ENCODE measurements at regions not wholly inside any gene's neighbourhood (a gene's known extent, or its start where the extent isn't known, plus 50 kb on each side); places are given as distances from the start of the nearest gene placed in this dataset.
"Not testable (repeated sequence)": the region's sequence is repeated elsewhere in the genome, so short reads cannot be mapped to it uniquely, and the experiment has no call there.

DNA sequence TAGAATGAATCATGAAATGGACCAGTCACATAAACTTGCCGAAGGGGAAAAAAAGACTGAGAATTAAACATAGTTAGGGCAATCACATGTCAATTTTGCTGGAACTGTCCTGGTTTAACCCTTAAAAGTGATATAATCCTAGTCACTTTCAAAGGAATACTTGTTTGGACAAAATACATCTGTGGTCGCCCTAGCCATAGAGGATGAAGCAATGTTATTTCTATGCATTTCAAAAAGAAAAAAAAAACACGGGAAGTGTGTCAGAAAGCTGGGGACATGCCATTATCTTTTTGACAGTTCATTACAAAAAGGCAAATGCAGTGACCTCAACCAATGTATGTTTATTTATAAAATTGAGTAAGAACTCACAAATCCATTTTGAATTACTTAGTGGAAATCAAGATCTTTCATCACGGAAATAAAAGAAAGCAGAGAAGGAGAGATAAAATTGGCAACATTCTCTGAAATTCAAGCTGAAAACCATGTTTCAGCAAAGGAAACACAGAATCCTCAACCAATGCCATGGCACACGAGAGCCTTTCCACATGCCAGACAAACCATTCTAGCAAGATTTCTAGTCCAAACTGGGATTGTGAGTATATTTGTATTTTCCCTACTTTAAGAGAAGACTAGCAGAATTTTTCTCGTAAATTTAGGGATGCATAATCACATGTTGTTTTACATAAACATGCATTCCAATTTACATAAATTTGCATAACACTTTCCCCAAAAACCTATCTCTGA lies 854.3 kb upstream of the ACVR2A start:
- Mint-ChIP-seq H3K4me1 (ENCODE audit: low read depth) (no peaks in the 10 kb centered on the region), H3K36me3 (no peaks in the 10 kb centered on the region), H3K27ac (no peak overlapping the region), H3K27me3 (peaks cover 1% of the 10 kb centered on the region), H3K9me3 (ENCODE audit: low read depth) (peaks cover 4% of the 10 kb centered on the region), H3K4me3 (no peak overlapping the region)

DNA sequence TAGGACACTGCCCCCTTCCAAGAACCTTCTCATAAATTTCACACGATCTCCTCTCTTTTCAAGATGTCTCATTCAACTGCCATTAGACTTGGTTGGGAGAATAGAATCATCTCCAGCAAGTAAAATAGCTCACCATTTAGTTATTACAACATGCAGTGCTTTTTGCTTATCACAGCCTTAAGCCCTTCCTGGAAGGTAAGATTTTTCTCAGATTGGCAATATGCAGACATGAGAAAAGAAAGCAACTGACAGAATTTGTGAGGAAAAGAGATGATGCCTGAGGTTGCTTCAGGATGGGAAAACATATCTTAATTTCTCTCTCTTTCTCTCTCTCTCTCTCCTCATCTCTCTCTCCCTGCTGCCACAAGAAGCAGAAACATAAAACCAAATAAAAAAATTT lies 855.1 kb upstream of the ACVR2A start:
- no peaks in the 10 kb centered on the region for H3K36me3 Mint-ChIP-seq
- no peak overlapping the region for H3K4me3 Mint-ChIP-seq

GRCh38 chr2:146987996-146988395 lies 856.8 kb upstream of the ACVR2A start:
- no peak overlapping the region for H3K27ac Mint-ChIP-seq
- no peaks in the 10 kb centered on the region for H3K4me1 Mint-ChIP-seq (ENCODE audit: low read depth)
- no peaks in the 10 kb centered on the region for H3K9me3 Mint-ChIP-seq (ENCODE audit: low read depth)
- H3K27me3 Mint-ChIP-seq: peaks cover 1% of the 10 kb centered on the region
- H3K4me3 Mint-ChIP-seq: no peak overlapping the region
- H3K36me3 Mint-ChIP-seq: no peaks in the 10 kb centered on the region

More for the DNA sequence above, 855.1 kb upstream of the ACVR2A start:
- Mint-ChIP-seq H3K4me1 (ENCODE audit: low read depth) (no peaks in the 10 kb centered on the region), H3K27me3 (peaks cover 1% of the 10 kb centered on the region), H3K27ac (no peak overlapping the region), H3K9me3 (ENCODE audit: low read depth) (peaks cover 4% of the 10 kb centered on the region)

DNA sequence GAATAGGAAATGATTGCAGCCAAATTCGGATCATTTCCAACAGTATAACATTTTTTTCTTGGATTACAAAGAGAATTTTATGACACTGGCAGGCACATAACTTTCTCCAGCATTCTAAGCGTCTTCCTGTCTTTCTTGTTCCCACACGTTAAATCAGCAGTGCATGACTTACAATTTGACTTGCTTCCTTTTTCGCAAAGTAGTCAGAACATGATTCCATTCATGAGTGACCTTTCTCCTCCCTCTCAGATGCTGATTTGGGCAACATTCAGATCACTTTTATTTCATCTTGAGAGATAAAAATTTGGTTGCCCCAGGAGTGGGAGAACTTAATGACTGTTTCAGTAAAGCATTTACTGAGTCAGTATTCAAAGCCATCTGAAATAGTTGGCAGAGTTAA lies 858.7 kb upstream of the ACVR2A start:
- H3K36me3 Mint-ChIP-seq: no peaks in the 10 kb centered on the region
- H3K4me1 Mint-ChIP-seq (ENCODE audit: low read depth): no peaks in the 10 kb centered on the region
- no peak overlapping the region for H3K4me3 Mint-ChIP-seq
- H3K9me3 Mint-ChIP-seq (ENCODE audit: low read depth): no peaks in the 10 kb centered on the region
- H3K27ac Mint-ChIP-seq: no peak overlapping the region
- H3K27me3 Mint-ChIP-seq: peaks cover 1% of the 10 kb centered on the region

GRCh38 chr2:146985753-146986152 lies 859.1 kb upstream of the ACVR2A start:
- Mint-ChIP-seq H3K27me3 (peaks cover 1% of the 10 kb centered on the region), H3K27ac (no peak overlapping the region), H3K4me3 (no peak overlapping the region), H3K9me3 (ENCODE audit: low read depth) (no peaks in the 10 kb centered on the region), H3K4me1 (ENCODE audit: low read depth) (no peaks in the 10 kb centered on the region), H3K36me3 (no peaks in the 10 kb centered on the region)

DNA sequence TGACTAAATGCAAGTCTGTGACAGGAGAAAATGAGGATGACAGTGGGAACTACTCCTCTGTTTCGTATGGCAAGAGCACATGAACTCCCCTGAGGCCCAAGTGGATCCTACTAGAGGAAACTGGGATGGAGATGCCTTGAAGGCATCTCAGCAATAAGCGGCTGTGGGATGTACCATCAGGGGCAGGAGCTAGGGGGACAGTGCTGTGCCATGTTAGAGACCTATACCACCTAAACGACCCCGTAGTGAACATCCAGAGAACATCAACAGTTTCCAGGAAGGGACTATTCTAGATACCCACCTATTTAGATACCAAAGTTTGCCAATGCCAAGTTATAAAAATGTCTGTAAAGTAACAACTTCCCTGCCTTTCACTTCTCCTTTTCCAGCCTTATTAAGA lies 860.8 kb upstream of the ACVR2A start:
- H3K27ac Mint-ChIP-seq: no peak overlapping the region
- H3K9me3 Mint-ChIP-seq (ENCODE audit: low read depth): no peaks in the 10 kb centered on the region
- no peaks in the 10 kb centered on the region for H3K4me1 Mint-ChIP-seq (ENCODE audit: low read depth)
- no peaks in the 10 kb centered on the region for H3K27me3 Mint-ChIP-seq
- no peak overlapping the region for H3K4me3 Mint-ChIP-seq
- H3K36me3 Mint-ChIP-seq: no peaks in the 10 kb centered on the region

- H3K4me3 Mint-ChIP-seq: no peak overlapping the region
- no peaks in the 10 kb centered on the region for H3K36me3 Mint-ChIP-seq
- H3K4me1 Mint-ChIP-seq (ENCODE audit: low read depth): no peaks in the 10 kb centered on the region
- H3K27ac Mint-ChIP-seq: no peak overlapping the region
- H3K27me3 Mint-ChIP-seq: no peaks in the 10 kb centered on the region
- H3K9me3 Mint-ChIP-seq (ENCODE audit: low read depth): no peaks in the 10 kb centered on the region
Measured at GRCh38 chr2:146982393-146982846, 862.4 kb upstream of the ACVR2A start.

GRCh38 chr2:146981921-146982320 lies 862.9 kb upstream of the ACVR2A start:
- Mint-ChIP-seq H3K36me3 (no peaks in the 10 kb centered on the region), H3K27me3 (no peaks in the 10 kb centered on the region), H3K27ac (no peak overlapping the region), H3K4me1 (ENCODE audit: low read depth) (no peaks in the 10 kb centered on the region), H3K9me3 (ENCODE audit: low read depth) (no peaks in the 10 kb centered on the region), H3K4me3 (no peak overlapping the region)

- no peak overlapping the region for H3K27ac Mint-ChIP-seq
- no peaks in the 10 kb centered on the region for H3K9me3 Mint-ChIP-seq (ENCODE audit: low read depth)
- no peaks in the 10 kb centered on the region for H3K4me1 Mint-ChIP-seq (ENCODE audit: low read depth)
- no peak overlapping the region for H3K4me3 Mint-ChIP-seq
- no peaks in the 10 kb centered on the region for H3K27me3 Mint-ChIP-seq
- H3K36me3 Mint-ChIP-seq: no peaks in the 10 kb centered on the region
Measured at GRCh38 chr2:146979746-146980145, 865.1 kb upstream of the ACVR2A start.

GRCh38 chr2:146978577-146979555 lies 866.0 kb upstream of the ACVR2A start:
- Mint-ChIP-seq H3K4me1 (ENCODE audit: low read depth) (no peaks in the 10 kb centered on the region), H3K27ac (no peak overlapping the region), H3K27me3 (no peaks in the 10 kb centered on the region), H3K9me3 (ENCODE audit: low read depth) (no peaks in the 10 kb centered on the region), H3K4me3 (no peak overlapping the region), H3K36me3 (no peaks in the 10 kb centered on the region)

DNA sequence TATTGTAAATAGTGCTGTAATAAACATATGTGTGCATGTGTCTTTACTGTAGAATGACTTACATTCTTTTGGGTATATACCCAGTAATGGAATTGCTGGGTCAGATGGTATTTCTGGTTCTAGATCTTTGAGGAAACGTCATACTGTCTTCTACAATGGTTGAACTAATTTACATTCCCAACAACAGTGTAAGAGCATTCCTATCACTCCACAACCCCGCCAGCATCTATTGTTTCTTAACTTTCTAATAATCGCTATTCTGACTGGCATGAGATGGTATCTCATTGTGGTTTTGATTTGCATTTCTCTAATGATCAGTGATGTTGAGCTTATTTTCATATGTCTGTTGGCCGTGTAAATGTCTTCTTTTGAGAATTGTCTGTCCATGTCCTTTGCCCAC lies 873.8 kb upstream of the ACVR2A start:
- H3K9me3 Mint-ChIP-seq (ENCODE audit: low read depth): peaks cover 17% of the 10 kb centered on the region
- H3K27me3 Mint-ChIP-seq; H3K36me3 Mint-ChIP-seq; H3K4me1 Mint-ChIP-seq (ENCODE audit: low read depth); H3K4me3 Mint-ChIP-seq; H3K27ac Mint-ChIP-seq: not testable (repeated sequence)

GRCh38 chr2:146969703-146970102 lies 875.1 kb upstream of the ACVR2A start:
- not testable (repeated sequence) for H3K27me3 Mint-ChIP-seq; H3K27ac Mint-ChIP-seq; H3K4me3 Mint-ChIP-seq; H3K4me1 Mint-ChIP-seq (ENCODE audit: low read depth); H3K36me3 Mint-ChIP-seq
- H3K9me3 Mint-ChIP-seq (ENCODE audit: low read depth): peaks cover 17% of the 10 kb centered on the region

DNA sequence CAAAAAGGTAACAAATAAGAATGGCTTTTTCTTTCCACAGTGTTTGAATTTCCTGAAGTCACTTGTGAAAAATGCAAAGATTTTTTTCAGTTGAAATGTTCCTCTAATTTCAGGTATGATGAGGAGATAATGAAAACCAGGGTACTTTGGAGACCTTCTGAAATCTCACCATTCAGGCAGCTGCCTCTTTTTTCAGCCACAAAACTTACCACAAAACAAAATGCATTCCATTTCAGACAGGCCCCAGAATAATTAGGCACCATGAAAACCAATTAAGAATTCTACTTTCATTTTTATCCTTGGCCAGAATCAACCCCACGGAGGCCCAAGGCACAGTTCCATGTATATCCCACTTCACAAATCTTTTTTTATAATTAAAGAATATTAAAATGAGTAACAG lies 880.3 kb upstream of the ACVR2A start:
- no peak overlapping the region for H3K4me3 Mint-ChIP-seq
- no peak overlapping the region for H3K27ac Mint-ChIP-seq
- H3K27me3 Mint-ChIP-seq: no peaks in the 10 kb centered on the region
- H3K9me3 Mint-ChIP-seq (ENCODE audit: low read depth): peaks cover 9% of the 10 kb centered on the region
- H3K4me1 Mint-ChIP-seq (ENCODE audit: low read depth): no peaks in the 10 kb centered on the region
- H3K36me3 Mint-ChIP-seq: no peaks in the 10 kb centered on the region

DNA sequence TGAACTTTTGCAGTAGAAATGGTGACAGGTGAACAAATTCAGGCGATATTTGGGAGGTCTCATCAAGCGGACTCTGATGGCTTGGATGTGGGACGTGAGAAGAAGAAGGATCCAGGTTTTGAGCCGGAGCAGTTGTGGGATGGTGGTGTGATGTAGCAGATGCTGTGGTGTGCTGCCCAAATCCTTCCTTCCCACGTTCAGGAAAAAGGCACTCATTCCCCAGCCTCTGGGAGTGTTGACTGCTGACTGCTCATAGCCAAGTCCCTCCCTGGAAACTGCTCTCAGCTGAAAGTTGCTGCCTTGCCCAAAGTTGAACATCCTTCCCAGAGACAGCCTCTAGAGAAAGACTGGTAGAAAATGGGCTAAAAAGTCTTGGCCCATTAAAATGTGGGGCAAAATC lies 890.3 kb upstream of the ACVR2A start:
- H3K4me1 Mint-ChIP-seq (ENCODE audit: low read depth): no peaks in the 10 kb centered on the region
- no peaks in the 10 kb centered on the region for H3K9me3 Mint-ChIP-seq (ENCODE audit: low read depth)
- no peak overlapping the region for H3K27ac Mint-ChIP-seq
- H3K27me3 Mint-ChIP-seq: no peaks in the 10 kb centered on the region
- H3K4me3 Mint-ChIP-seq: no peak overlapping the region
- no peaks in the 10 kb centered on the region for H3K36me3 Mint-ChIP-seq

- no peak overlapping the region for H3K27ac Mint-ChIP-seq
- H3K9me3 Mint-ChIP-seq (ENCODE audit: low read depth): no peaks in the 10 kb centered on the region
- no peak overlapping the region for H3K4me3 Mint-ChIP-seq
- no peaks in the 10 kb centered on the region for H3K4me1 Mint-ChIP-seq (ENCODE audit: low read depth)
- H3K27me3 Mint-ChIP-seq: no peaks in the 10 kb centered on the region
- H3K36me3 Mint-ChIP-seq: no peaks in the 10 kb centered on the region
Measured at GRCh38 chr2:146952696-146953095, 892.1 kb upstream of the ACVR2A start.

All from activated naive CD8-positive, alpha-beta T cell (primary cell).